Ectodermal cell (in vitro differentiated cells): ENCODE measurements at regions not wholly inside any gene's neighbourhood (a gene's known extent, or its start where the extent isn't known, plus 50 kb on each side); places are given as distances from the start of the nearest gene placed in this dataset.

ENCODE experiments used
- H3K27ac ChIP-seq: 2 replicates; pipeline ENCODE4 v1.7.0; 2013; ENCODE audit warnings: mild to moderate bottlenecking, low read depth, low read length; ENCODE audit not compliant: insufficient read depth, poor library complexity, severe bottlenecking
- H3K27me3 ChIP-seq: 2 replicates; pipeline ENCODE4 v1.7.0; 2013; ENCODE audit warnings: mild to moderate bottlenecking, low read length; ENCODE audit not compliant: insufficient read depth, control insufficient read depth, poor library complexity, severe bottlenecking
- H3K36me3 ChIP-seq: one replicate; pipeline ENCODE4 v1.7.0; 2013; ENCODE audit warnings: low read length; ENCODE audit not compliant: control insufficient read depth, insufficient read depth
- H3K4me1 ChIP-seq: one replicate; pipeline ENCODE4 v1.7.0; 2013; ENCODE audit warnings: low read length; ENCODE audit not compliant: control insufficient read depth, insufficient read depth
- H3K4me3 ChIP-seq: 2 replicates; pipeline ENCODE4 v1.7.0; 2013; ENCODE audit warnings: low read depth, low read length, control low read depth; ENCODE audit not compliant: insufficient read depth
- H3K9me3 ChIP-seq: 2 replicates; pipeline ENCODE4 v1.7.0; 2013; ENCODE audit warnings: mild to moderate bottlenecking, low read length, moderate library complexity; ENCODE audit not compliant: control insufficient read depth
- WGBS, 2 experiments: methylation state at CpG; one replicate each; pipeline ENCODE4 v1.1.7; 2013; ENCODE audit warnings: missing lambda C conversion rate in 2 of 2; 5-methylcytosine and 5-hydroxymethylcytosine counted together

GRCh38 chr3:41050144-41050543, 149.2 kb upstream of the CTNNB1 start:
- peaks cover 3% of the 10 kb centered on the region for H3K4me1 ChIP-seq
- H3K36me3 ChIP-seq = no peaks in the 10 kb centered on the region
- H3K27ac ChIP-seq = no peak overlapping the region
- no peaks in the 10 kb centered on the region for H3K9me3 ChIP-seq
- H3K4me3 ChIP-seq = no peak overlapping the region
- no peaks in the 10 kb centered on the region for H3K27me3 ChIP-seq
- WGBS, 2 experiments = 70 to 71% methylated on average over 4 of the region's 4 CpGs

GRCh38 chr3:41053220-41053619, 146.1 kb upstream of the CTNNB1 start:
- Histone ChIP-seq H3K9me3 (no peaks in the 10 kb centered on the region), H3K4me3 (no peak overlapping the region), H3K4me1 (peaks cover 3% of the 10 kb centered on the region), H3K36me3 (no peaks in the 10 kb centered on the region), H3K27me3 (no peaks in the 10 kb centered on the region), H3K27ac (no peak overlapping the region)
- WGBS, 2 experiments = 89 to 100% methylated on average over 2 of the region's 2 CpGs

GRCh38 chr3:41060106-41060505, 139.2 kb upstream of the CTNNB1 start:
- Histone ChIP-seq H3K4me1 (no peaks in the 10 kb centered on the region), H3K27ac (no peak overlapping the region), H3K36me3 (no peaks in the 10 kb centered on the region), H3K9me3 (no peaks in the 10 kb centered on the region), H3K4me3 (no peak overlapping the region), H3K27me3 (no peaks in the 10 kb centered on the region)
- 87 to 98% methylated on average over 2 of the region's 2 CpGs for WGBS, 2 experiments

GRCh38 chr3:41064070-41064469, 135.2 kb upstream of the CTNNB1 start:
- Histone ChIP-seq H3K36me3 (no peaks in the 10 kb centered on the region), H3K9me3 (no peaks in the 10 kb centered on the region), H3K4me3 (no peak overlapping the region), H3K27me3 (no peaks in the 10 kb centered on the region), H3K27ac (no peak overlapping the region), H3K4me1 (peaks cover 3% of the 10 kb centered on the region)
- 78 to 88% methylated on average over 1 of the region's 1 CpG for WGBS, 2 experiments

GRCh38 chr3:41064526-41064925, 134.8 kb upstream of the CTNNB1 start:
- Histone ChIP-seq H3K4me3 (no peak overlapping the region), H3K9me3 (no peaks in the 10 kb centered on the region), H3K4me1 (peaks cover 7% of the 10 kb centered on the region), H3K27ac (no peak overlapping the region), H3K36me3 (no peaks in the 10 kb centered on the region), H3K27me3 (no peaks in the 10 kb centered on the region)
- 88 to 91% methylated on average over 2 of the region's 2 CpGs for WGBS, 2 experiments

GRCh38 chr3:41065340-41065739, 134.0 kb upstream of the CTNNB1 start:
- Histone ChIP-seq H3K27me3 (no peaks in the 10 kb centered on the region), H3K27ac (no peak overlapping the region), H3K4me1 (peaks cover 12% of the 10 kb centered on the region), H3K4me3 (no peak overlapping the region), H3K9me3 (no peaks in the 10 kb centered on the region), H3K36me3 (no peaks in the 10 kb centered on the region)
- 81 to 84% methylated on average over 2 of the region's 2 CpGs for WGBS, 2 experiments

- H3K4me1 ChIP-seq = peaks cover 12% of the 10 kb centered on the region
- no peak overlapping the region for H3K27ac ChIP-seq
- no peaks in the 10 kb centered on the region for H3K9me3 ChIP-seq
- no peaks in the 10 kb centered on the region for H3K27me3 ChIP-seq
- WGBS, 2 experiments = 90 to 92% methylated on average over 5 of the region's 5 CpGs
- H3K4me3 ChIP-seq = no peak overlapping the region
- H3K36me3 ChIP-seq = no peaks in the 10 kb centered on the region
These were observed 126.1 kb upstream of the CTNNB1 start for GRCh38 chr3:41073190-41073589.

- H3K4me1 ChIP-seq = no peaks in the 10 kb centered on the region
- 87 to 90% methylated on average over 7 of the region's 7 CpGs for WGBS, 2 experiments
- H3K9me3 ChIP-seq = no peaks in the 10 kb centered on the region
- no peaks in the 10 kb centered on the region for H3K36me3 ChIP-seq
- no peak overlapping the region for H3K27ac ChIP-seq
- no peak overlapping the region for H3K4me3 ChIP-seq
- H3K27me3 ChIP-seq = no peaks in the 10 kb centered on the region
These were observed 123.3 kb upstream of the CTNNB1 start for GRCh38 chr3:41075975-41076374.

GRCh38 chr3:41076399-41076798, 122.9 kb upstream of the CTNNB1 start:
- Histone ChIP-seq H3K27me3 (no peaks in the 10 kb centered on the region), H3K9me3 (no peaks in the 10 kb centered on the region), H3K27ac (no peak overlapping the region), H3K4me3 (no peak overlapping the region), H3K36me3 (no peaks in the 10 kb centered on the region), H3K4me1 (no peaks in the 10 kb centered on the region)

GRCh38 chr3:41080141-41080540, 119.2 kb upstream of the CTNNB1 start:
- no peaks in the 10 kb centered on the region for H3K9me3 ChIP-seq
- WGBS, 2 experiments = 80 to 81% methylated on average over 4 of the region's 4 CpGs

GRCh38 chr3:41088882-41089281, 110.4 kb upstream of the CTNNB1 start:
- H3K4me3 ChIP-seq = no peak overlapping the region
- H3K36me3 ChIP-seq = no peaks in the 10 kb centered on the region
- H3K27me3 ChIP-seq = no peaks in the 10 kb centered on the region
- no peaks in the 10 kb centered on the region for H3K9me3 ChIP-seq
- no peak overlapping the region for H3K27ac ChIP-seq
- 79 to 91% methylated on average over 1 of the region's 1 CpG for WGBS, 2 experiments
- H3K4me1 ChIP-seq = no peaks in the 10 kb centered on the region

More at GRCh38 chr3:41080141-41080540, 119.2 kb upstream of the CTNNB1 start:
- no peaks in the 10 kb centered on the region for H3K36me3 ChIP-seq
- no peak overlapping the region for H3K4me3 ChIP-seq
- no peaks in the 10 kb centered on the region for H3K4me1 ChIP-seq
- H3K27ac ChIP-seq = no peak overlapping the region
- no peaks in the 10 kb centered on the region for H3K27me3 ChIP-seq
